GM20000 (cell line): ENCODE measurements at regions not wholly inside any gene's neighbourhood (a gene's known extent, or its start where the extent isn't known, plus 50 kb on each side); places are given as distances from the start of the nearest gene placed in this dataset.

ENCODE experiments used
- DNase-seq: peaks from one replicate; pipeline ENCODE4 v3.0.0; 2012; ENCODE audit warnings: low spot score
- TF ChIP-seq, protein P1 (sequence below): IDR thresholded peaks from 2 replicates; pipeline ENCODE4 v1.5.1; 2012; ENCODE audit warnings: mild to moderate bottlenecking, control low read depth; ENCODE audit errors: extremely low read depth, missing control alignments

DNA sequence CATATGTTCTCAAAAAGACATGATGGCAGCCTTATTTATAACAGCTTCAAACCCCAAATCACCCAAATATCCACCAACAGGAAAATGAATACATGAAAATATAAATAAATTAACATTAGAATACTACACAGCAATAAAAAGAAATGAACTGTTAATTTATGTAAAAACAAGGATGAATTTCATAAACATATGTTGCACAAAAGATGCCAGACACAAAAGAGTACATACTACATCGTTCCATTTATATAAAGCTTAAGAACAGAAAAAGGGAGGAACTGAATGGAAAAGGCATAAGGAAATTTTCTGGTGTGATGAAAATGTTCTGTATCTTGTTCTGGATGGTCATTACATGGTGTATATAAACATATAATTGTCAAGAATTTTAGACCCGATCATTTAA, 69.9 kb upstream of the TUSC7 start:
- TF ChIP-seq, protein P1, sequence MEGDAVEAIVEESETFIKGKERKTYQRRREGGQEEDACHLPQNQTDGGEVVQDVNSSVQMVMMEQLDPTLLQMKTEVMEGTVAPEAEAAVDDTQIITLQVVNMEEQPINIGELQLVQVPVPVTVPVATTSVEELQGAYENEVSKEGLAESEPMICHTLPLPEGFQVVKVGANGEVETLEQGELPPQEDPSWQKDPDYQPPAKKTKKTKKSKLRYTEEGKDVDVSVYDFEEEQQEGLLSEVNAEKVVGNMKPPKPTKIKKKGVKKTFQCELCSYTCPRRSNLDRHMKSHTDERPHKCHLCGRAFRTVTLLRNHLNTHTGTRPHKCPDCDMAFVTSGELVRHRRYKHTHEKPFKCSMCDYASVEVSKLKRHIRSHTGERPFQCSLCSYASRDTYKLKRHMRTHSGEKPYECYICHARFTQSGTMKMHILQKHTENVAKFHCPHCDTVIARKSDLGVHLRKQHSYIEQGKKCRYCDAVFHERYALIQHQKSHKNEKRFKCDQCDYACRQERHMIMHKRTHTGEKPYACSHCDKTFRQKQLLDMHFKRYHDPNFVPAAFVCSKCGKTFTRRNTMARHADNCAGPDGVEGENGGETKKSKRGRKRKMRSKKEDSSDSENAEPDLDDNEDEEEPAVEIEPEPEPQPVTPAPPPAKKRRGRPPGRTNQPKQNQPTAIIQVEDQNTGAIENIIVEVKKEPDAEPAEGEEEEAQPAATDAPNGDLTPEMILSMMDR, result no peak
- no peak for DNase-seq

DNA sequence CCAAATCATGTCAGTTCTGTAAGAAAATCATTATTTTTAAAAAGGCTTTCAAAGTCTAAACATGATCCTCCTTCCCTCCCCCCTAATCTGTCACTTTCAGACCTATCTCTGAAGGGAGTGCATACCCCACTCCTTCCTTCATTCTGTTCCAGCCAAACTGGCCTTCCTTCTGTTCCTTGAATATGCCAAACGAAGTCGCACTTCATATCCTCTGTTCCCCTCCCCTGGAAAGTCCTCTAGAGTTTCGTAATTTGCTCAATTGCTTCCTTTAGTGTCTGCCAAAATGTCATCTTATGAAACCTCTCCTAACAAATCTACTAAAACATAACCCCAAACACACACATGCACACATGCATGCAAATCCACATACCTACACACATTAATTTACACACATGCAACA, 69.5 kb upstream of the TUSC7 start:
- DNase-seq, result no peak
- TF ChIP-seq, protein P1, result no peak

DNA sequence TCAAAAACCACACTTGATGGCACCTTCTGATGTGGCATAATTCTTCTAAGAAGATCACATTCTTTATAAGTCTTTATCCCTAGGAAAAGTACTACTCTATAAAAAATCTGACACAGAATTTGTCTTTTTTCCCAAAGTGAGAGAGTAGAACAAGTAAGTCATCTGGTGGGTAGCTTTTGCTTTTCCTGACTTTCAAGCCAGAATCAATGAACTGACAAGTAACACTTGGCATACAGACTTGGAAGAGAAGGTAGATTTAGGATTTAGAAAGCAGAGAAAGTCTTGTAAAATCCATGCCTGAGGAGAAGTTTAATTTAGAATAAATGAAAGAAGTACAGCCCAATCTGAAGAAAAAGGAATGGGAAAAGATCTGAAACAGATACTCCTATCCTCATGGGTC, 66.6 kb upstream of the TUSC7 start:
- no peak for DNase-seq
- TF ChIP-seq, protein P1, result no peak

DNA sequence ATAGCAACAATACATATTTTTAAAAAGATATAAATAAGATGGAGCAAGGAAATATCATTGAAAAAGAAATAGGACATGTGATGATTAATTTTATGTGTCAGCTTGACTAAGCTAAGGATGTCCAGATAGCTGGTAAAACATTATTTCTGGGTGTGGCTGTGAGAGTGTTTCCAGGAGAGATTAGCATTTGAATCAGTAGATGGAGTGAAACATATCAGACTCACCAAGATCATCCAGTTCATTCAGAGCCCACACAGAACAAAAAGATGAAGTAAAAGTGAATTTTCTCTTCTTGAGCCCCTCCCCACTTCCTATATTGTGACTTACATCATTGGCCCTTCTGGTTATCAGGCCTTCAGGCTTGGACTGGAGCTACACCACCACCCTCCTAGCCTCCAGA, 61.6 kb upstream of the TUSC7 start:
- DNase-seq, result no peak
- TF ChIP-seq, protein P1, result no peak
